ENCODE measurements at regions not wholly inside any gene's neighbourhood (a gene's known extent, or its start where the extent isn't known, plus 50 kb on each side); places are given as distances from the start of the nearest gene placed in this dataset.
"Not testable (repeated sequence)": the region's sequence is repeated elsewhere in the genome, so short reads cannot be mapped to it uniquely, and the experiment has no call there.

DNA sequence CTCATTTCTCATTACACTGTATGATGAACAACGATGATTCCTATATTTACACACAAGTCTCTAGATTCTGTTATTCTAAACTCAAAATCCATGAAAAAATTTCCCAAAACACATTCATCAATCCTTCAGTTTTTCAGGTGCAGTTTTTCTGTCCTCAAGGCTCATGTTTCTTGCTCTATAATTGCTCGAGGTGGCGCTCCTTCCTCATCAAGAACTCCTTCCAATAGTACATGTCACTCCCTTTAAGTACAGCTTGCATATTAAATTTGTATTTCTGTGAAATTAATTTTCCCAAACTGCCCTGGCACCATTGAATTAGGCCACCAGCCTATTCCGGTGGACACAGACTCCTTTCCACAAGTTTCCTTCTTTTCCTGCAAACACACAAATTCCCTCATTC lies 188.7 kb upstream of the MINDY3 start:
- H3K27ac ChIP-seq (ENCODE audit: low read length) = no peak overlapping the region
- no peaks in the 10 kb centered on the region for H3K27me3 ChIP-seq (ENCODE audit: low read depth, low read length)
- H2AFZ ChIP-seq (ENCODE audit: low read depth, low read length) = no peak overlapping the region
- no peak overlapping the region for H3K4me3 ChIP-seq (ENCODE audit: low read length)
- no peak overlapping the region for H3K9ac ChIP-seq (ENCODE audit: low read length)
- TF ChIP-seq, protein P1, sequence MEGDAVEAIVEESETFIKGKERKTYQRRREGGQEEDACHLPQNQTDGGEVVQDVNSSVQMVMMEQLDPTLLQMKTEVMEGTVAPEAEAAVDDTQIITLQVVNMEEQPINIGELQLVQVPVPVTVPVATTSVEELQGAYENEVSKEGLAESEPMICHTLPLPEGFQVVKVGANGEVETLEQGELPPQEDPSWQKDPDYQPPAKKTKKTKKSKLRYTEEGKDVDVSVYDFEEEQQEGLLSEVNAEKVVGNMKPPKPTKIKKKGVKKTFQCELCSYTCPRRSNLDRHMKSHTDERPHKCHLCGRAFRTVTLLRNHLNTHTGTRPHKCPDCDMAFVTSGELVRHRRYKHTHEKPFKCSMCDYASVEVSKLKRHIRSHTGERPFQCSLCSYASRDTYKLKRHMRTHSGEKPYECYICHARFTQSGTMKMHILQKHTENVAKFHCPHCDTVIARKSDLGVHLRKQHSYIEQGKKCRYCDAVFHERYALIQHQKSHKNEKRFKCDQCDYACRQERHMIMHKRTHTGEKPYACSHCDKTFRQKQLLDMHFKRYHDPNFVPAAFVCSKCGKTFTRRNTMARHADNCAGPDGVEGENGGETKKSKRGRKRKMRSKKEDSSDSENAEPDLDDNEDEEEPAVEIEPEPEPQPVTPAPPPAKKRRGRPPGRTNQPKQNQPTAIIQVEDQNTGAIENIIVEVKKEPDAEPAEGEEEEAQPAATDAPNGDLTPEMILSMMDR (IDR thresholded peaks at IDR 0.05; ENCODE audit: low read depth, low read length) = peak; percentile 37
- no peak for TF ChIP-seq EZH2phosphoT487 (IDR thresholded peaks at IDR 0.05; ENCODE audit: low read depth)
- no peaks in the 10 kb centered on the region for H4K20me1 ChIP-seq (ENCODE audit: insufficient read depth, low read length)
- H3K4me1 ChIP-seq (ENCODE audit: low read length) = no peaks in the 10 kb centered on the region
- no peak overlapping the region for H3K4me2 ChIP-seq (ENCODE audit: low read length)
- H3K79me2 ChIP-seq (ENCODE audit: low read length) = no peaks in the 10 kb centered on the region
- H3K9me3 ChIP-seq (ENCODE audit: insufficient read depth, low read length) = no peaks in the 10 kb centered on the region
- H3K36me3 ChIP-seq (replicated peaks; ENCODE audit: low read depth, low read length) = no peaks in the 10 kb centered on the region

DNA sequence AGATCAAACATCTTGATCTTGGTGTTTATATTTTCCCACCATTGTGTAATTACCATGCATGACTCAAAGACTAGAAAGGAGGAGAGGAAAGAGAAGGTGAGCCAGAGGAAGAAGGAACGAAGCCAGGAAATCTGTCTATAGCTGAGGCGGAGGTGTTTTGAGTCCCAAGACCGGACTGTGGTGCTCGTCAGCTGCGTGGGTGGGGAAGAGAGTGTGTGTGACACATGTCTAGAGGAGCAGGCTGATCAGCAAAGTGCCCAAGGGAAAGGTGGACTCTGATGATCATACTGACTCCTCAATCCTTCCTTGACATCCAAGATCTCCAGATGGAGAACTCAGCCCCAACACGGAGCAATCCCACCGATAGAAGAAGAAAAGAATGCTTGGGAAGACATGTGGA lies 189.5 kb upstream of the MINDY3 start:
- Histone ChIP-seq H3K9ac (ENCODE audit: low read length) (no peak overlapping the region), H3K27me3 (ENCODE audit: low read depth, low read length) (no peaks in the 10 kb centered on the region), H3K4me1 (ENCODE audit: low read length) (no peaks in the 10 kb centered on the region), H3K9me3 (ENCODE audit: insufficient read depth, low read length) (no peaks in the 10 kb centered on the region), H2AFZ (ENCODE audit: low read depth, low read length) (no peak overlapping the region), H4K20me1 (ENCODE audit: insufficient read depth, low read length) (no peaks in the 10 kb centered on the region), H3K36me3 (replicated peaks; ENCODE audit: low read depth, low read length) (no peaks in the 10 kb centered on the region), H3K27ac (ENCODE audit: low read length) (no peak overlapping the region), H3K4me2 (ENCODE audit: low read length) (no peak overlapping the region), H3K4me3 (ENCODE audit: low read length) (no peak overlapping the region), H3K79me2 (ENCODE audit: low read length) (no peaks in the 10 kb centered on the region)
- TF ChIP-seq, protein P1 (IDR thresholded peaks at IDR 0.05; ENCODE audit: low read depth, low read length) = no peak
- TF ChIP-seq EZH2phosphoT487 (IDR thresholded peaks at IDR 0.05; ENCODE audit: low read depth) = no peak

DNA sequence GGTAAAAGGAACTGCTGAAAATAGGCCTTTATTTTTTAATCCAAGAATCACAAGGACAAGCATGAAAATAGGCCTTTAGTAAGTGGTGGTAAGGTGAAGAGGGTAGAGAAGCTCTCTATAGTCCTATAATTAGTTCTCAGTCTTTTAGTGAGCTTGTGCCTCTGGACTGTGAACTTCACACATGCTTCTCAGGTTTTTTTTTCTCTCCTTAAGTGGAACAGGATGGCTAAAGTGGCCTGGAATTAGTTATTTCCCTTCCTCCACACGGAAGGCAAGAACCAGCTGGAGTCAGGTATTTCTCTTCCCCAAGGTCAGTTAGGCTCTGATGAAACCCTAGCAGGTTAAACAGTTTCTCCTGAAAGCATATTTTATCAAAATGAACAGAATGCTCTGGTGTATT lies 203.0 kb upstream of the MINDY3 start:
- H3K4me3 ChIP-seq (ENCODE audit: low read length) = no peak overlapping the region
- H3K4me2 ChIP-seq (ENCODE audit: low read length) = no peak overlapping the region
- no peaks in the 10 kb centered on the region for H3K79me2 ChIP-seq (ENCODE audit: low read length)
- no peaks in the 10 kb centered on the region for H4K20me1 ChIP-seq (ENCODE audit: insufficient read depth, low read length)
- H3K27ac ChIP-seq (ENCODE audit: low read length) = no peak overlapping the region
- H3K9ac ChIP-seq (ENCODE audit: low read length) = no peak overlapping the region
- no peaks in the 10 kb centered on the region for H3K36me3 ChIP-seq (replicated peaks; ENCODE audit: low read depth, low read length)
- TF ChIP-seq, protein P1 (IDR thresholded peaks at IDR 0.05; ENCODE audit: low read depth, low read length) = no peak
- no peak for TF ChIP-seq EZH2phosphoT487 (IDR thresholded peaks at IDR 0.05; ENCODE audit: low read depth)
- H3K27me3 ChIP-seq (ENCODE audit: low read depth, low read length) = no peaks in the 10 kb centered on the region
- H2AFZ ChIP-seq (ENCODE audit: low read depth, low read length) = no peak overlapping the region
- no peaks in the 10 kb centered on the region for H3K4me1 ChIP-seq (ENCODE audit: low read length)
- no peaks in the 10 kb centered on the region for H3K9me3 ChIP-seq (ENCODE audit: insufficient read depth, low read length)

DNA sequence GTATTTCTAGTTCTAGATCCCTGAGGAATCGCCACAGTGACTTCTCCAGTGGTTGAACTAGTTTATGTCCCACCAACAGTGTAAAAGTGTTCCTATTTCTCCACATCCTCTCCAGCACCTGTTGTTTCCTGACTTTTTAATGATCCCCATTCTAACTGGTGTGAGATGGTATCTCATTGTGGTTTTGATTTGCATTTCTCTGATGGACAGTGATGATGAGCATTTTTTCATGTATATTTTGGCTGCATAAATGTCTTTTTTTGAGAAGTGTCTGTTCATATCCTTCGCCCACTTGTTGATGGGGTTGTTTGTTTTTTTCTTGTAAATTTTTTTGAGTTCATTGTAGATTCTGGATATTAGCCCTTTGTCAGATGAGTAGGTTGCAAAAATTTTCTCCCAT lies 223.2 kb upstream of the MINDY3 start:
- not testable (repeated sequence) for H3K4me1 ChIP-seq (ENCODE audit: low read length); H3K4me2 ChIP-seq (ENCODE audit: low read length); H3K36me3 ChIP-seq (replicated peaks; ENCODE audit: low read depth, low read length); H3K79me2 ChIP-seq (ENCODE audit: low read length); H3K4me3 ChIP-seq (ENCODE audit: low read length); H3K9me3 ChIP-seq (ENCODE audit: insufficient read depth, low read length); H2AFZ ChIP-seq (ENCODE audit: low read depth, low read length); H4K20me1 ChIP-seq (ENCODE audit: insufficient read depth, low read length); H3K27me3 ChIP-seq (ENCODE audit: low read depth, low read length); H3K27ac ChIP-seq (ENCODE audit: low read length); H3K9ac ChIP-seq (ENCODE audit: low read length)

DNA sequence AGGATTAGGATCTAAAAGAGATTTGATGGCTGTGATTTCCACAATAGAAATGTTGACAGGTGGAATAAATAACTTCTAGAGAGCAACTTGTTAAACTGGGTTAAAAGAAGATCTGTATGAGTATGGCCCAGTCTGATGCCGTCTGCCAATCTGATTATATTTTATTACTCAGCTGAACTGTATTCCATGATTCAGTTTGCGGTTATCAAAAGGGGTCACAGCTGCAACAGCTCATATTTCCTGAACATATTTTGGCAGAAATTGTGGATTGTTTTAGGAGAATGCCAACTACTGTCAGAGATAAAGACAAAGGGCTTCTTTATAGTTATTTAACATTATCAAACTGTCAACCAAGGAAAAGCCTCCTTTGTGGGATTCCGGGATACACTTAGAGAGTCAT lies 244.8 kb upstream of the MINDY3 start:
- H3K9me3 ChIP-seq (ENCODE audit: insufficient read depth, low read length) = no peaks in the 10 kb centered on the region
- H3K79me2 ChIP-seq (ENCODE audit: low read length) = no peaks in the 10 kb centered on the region
- no peak overlapping the region for H3K9ac ChIP-seq (ENCODE audit: low read length)
- H3K27me3 ChIP-seq (ENCODE audit: low read depth, low read length) = no peaks in the 10 kb centered on the region
- TF ChIP-seq, protein P1 (IDR thresholded peaks at IDR 0.05; ENCODE audit: low read depth, low read length) = no peak
- no peak for TF ChIP-seq EZH2phosphoT487 (IDR thresholded peaks at IDR 0.05; ENCODE audit: low read depth)
- H3K4me3 ChIP-seq (ENCODE audit: low read length) = no peak overlapping the region
- H4K20me1 ChIP-seq (ENCODE audit: insufficient read depth, low read length) = no peaks in the 10 kb centered on the region
- H3K4me1 ChIP-seq (ENCODE audit: low read length) = no peaks in the 10 kb centered on the region
- H2AFZ ChIP-seq (ENCODE audit: low read depth, low read length) = no peak overlapping the region
- H3K27ac ChIP-seq (ENCODE audit: low read length) = no peak overlapping the region
- H3K4me2 ChIP-seq (ENCODE audit: low read length) = no peak overlapping the region
- H3K36me3 ChIP-seq (replicated peaks; ENCODE audit: low read depth, low read length) = no peaks in the 10 kb centered on the region

Measured in OCI-LY3 (cell line).